ENCODE measurements at regions not wholly inside any gene's neighbourhood (a gene's known extent, or its start where the extent isn't known, plus 50 kb on each side); places are given as distances from the start of the nearest gene placed in this dataset.

- TF ChIP-seq, protein P1, sequence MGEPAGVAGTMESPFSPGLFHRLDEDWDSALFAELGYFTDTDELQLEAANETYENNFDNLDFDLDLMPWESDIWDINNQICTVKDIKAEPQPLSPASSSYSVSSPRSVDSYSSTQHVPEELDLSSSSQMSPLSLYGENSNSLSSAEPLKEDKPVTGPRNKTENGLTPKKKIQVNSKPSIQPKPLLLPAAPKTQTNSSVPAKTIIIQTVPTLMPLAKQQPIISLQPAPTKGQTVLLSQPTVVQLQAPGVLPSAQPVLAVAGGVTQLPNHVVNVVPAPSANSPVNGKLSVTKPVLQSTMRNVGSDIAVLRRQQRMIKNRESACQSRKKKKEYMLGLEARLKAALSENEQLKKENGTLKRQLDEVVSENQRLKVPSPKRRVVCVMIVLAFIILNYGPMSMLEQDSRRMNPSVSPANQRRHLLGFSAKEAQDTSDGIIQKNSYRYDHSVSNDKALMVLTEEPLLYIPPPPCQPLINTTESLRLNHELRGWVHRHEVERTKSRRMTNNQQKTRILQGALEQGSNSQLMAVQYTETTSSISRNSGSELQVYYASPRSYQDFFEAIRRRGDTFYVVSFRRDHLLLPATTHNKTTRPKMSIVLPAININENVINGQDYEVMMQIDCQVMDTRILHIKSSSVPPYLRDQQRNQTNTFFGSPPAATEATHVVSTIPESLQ (CRISPR knock-in tag; IDR thresholded peaks at IDR 0.05): no peak
- TF ChIP-seq ZNF263 (CRISPR knock-in tag; IDR thresholded peaks at IDR 0.05; ENCODE audit: low read depth) (no peak), ZNF219 (CRISPR knock-in tag; IDR thresholded peaks at IDR 0.05; ENCODE audit: borderline replicate concordance) (no peak), MYBL2 (CRISPR knock-in tag; IDR thresholded peaks at IDR 0.05) (no peak)
- TF ChIP-seq, protein P2, sequence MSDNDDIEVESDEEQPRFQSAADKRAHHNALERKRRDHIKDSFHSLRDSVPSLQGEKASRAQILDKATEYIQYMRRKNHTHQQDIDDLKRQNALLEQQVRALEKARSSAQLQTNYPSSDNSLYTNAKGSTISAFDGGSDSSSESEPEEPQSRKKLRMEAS (CRISPR knock-in tag; IDR thresholded peaks at IDR 0.05): no peak
- TF ChIP-seq, protein P3, sequence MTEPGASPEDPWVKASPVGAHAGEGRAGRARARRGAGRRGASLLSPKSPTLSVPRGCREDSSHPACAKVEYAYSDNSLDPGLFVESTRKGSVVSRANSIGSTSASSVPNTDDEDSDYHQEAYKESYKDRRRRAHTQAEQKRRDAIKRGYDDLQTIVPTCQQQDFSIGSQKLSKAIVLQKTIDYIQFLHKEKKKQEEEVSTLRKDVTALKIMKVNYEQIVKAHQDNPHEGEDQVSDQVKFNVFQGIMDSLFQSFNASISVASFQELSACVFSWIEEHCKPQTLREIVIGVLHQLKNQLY (CRISPR knock-in tag; IDR thresholded peaks at IDR 0.05): no peak
Measured at GRCh38 chr7:131948434-131949053, 392.1 kb upstream of the PODXL start (continued).

DNA sequence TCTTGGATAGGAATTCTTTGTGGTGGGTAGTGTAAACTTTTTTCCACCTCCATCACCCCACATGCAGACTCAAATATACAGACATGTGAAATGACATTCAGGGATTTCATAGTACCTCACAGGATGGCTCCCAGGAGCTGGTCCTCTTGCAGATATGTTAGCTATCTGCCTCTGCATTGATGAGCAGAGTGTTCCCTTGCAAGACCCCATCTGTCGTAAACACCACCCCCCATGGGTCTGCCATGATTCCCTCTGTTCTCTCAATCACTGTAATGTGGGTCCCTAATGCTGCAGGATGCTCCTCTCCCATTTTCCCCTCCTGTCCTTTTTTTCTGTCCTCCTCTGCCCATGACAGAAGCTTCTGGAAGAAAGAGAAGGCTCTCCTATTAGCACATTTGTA, 391.2 kb upstream of the PODXL start:
- peaks cover under 1% of the 10 kb centered on the region for H3K9me3 Mint-ChIP-seq
- no peak overlapping the region for H3K4me3 Mint-ChIP-seq
- CTCF ChIA-PET: interaction anchor here (1.8 to 2.2 kb wide), 2 partner anchors 259 to 304 kb away, joined by 7 to 8 read pairs; no protein-coding TSS in a partner anchor
- TF ChIP-seq, protein P4, sequence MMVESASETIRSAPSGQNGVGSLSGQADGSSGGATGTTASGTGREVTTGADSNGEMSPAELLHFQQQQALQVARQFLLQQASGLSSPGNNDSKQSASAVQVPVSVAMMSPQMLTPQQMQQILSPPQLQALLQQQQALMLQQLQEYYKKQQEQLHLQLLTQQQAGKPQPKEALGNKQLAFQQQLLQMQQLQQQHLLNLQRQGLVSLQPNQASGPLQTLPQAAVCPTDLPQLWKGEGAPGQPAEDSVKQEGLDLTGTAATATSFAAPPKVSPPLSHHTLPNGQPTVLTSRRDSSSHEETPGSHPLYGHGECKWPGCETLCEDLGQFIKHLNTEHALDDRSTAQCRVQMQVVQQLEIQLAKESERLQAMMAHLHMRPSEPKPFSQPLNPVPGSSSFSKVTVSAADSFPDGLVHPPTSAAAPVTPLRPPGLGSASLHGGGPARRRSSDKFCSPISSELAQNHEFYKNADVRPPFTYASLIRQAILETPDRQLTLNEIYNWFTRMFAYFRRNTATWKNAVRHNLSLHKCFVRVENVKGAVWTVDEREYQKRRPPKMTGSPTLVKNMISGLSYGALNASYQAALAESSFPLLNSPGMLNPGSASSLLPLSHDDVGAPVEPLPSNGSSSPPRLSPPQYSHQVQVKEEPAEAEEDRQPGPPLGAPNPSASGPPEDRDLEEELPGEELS (CRISPR knock-in tag; IDR thresholded peaks at IDR 0.05): no peak
- TF ChIP-seq, protein P5, sequence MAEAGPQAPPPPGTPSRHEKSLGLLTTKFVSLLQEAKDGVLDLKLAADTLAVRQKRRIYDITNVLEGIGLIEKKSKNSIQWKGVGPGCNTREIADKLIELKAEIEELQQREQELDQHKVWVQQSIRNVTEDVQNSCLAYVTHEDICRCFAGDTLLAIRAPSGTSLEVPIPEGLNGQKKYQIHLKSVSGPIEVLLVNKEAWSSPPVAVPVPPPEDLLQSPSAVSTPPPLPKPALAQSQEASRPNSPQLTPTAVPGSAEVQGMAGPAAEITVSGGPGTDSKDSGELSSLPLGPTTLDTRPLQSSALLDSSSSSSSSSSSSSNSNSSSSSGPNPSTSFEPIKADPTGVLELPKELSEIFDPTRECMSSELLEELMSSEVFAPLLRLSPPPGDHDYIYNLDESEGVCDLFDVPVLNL (CRISPR knock-in tag; IDR thresholded peaks at IDR 0.05; ENCODE audit: borderline replicate concordance, low read depth): no peak
- TF ChIP-seq GABPB1 (CRISPR knock-in tag; IDR thresholded peaks at IDR 0.05) (no peak), ETV6 (CRISPR knock-in tag; IDR thresholded peaks at IDR 0.05) (no peak), CBFB (CRISPR knock-in tag; IDR thresholded peaks at IDR 0.05; ENCODE audit: low read depth) (no peak)
- peaks cover 32% of the 10 kb centered on the region for H3K27me3 Mint-ChIP-seq (ENCODE audit: low read depth)
- no peak for ATAC-seq
- H3K36me3 Mint-ChIP-seq: no peaks in the 10 kb centered on the region
- H3K4me1 Mint-ChIP-seq: peaks cover 6% of the 10 kb centered on the region; the same call in 1 of the 2 replicates
- no peak for DNase-seq (ENCODE audit: low spot score)
- POLR2A ChIA-PET: no interaction called here
- no peak overlapping the region for H3K27ac Mint-ChIP-seq

- no peak for TF ChIP-seq ZNF138 (CRISPR knock-in tag; conservative IDR thresholded peaks at IDR 0.05)
- TF ChIP-seq ERG (CRISPR knock-in tag; IDR thresholded peaks at IDR 0.05): no peak
- Mint-ChIP-seq H3K4me1 (peaks cover 6% of the 10 kb centered on the region; the same call in 1 of the 2 replicates), H3K27me3 (ENCODE audit: low read depth) (peaks cover 32% of the 10 kb centered on the region), H3K4me3 (no peak overlapping the region), H3K9me3 (peaks cover 12% of the 10 kb centered on the region), H3K27ac (no peak overlapping the region), H3K36me3 (no peaks in the 10 kb centered on the region)
- no peak for DNase-seq (ENCODE audit: low spot score)
- ChIA-PET CTCF (interaction anchor here (0.5 to 2.2 kb wide), 59 partner anchors 10 to 1174 kb away, joined by 3 to 64 read pairs (median 4); no protein-coding TSS in a partner anchor), POLR2A (interaction anchor here (0.6 to 0.8 kb wide), 2 partner anchors 280 to 339 kb away, joined by 3 read pairs; no protein-coding TSS in a partner anchor)
- ATAC-seq: no peak
Measured at GRCh38 chr7:131945957-131946544, 389.6 kb upstream of the PODXL start.
